KBM-7 (cell line): ENCODE measurements at regions not wholly inside any gene's neighbourhood (a gene's known extent, or its start where the extent isn't known, plus 50 kb on each side); places are given as distances from the start of the nearest gene placed in this dataset.
"Not testable (repeated sequence)": the region's sequence is repeated elsewhere in the genome, so short reads cannot be mapped to it uniquely, and the experiment has no call there.

Experiments
- DNase-seq: peaks from one replicate; pipeline ENCODE4 v3.0.0-alpha.2; 2015
- in situ Hi-C: fragments of 300-500 bp; cut with MboI; formaldehyde crosslinking; loops from 2 replicates; pipeline ENCODE4 v1.14.3; 2020; ENCODE audit warnings: low sequenced_read_pairs, low pct_unique_long_range_greater_than_20kb, mixed read lengths

- no peak for DNase-seq
- in situ Hi-C loops: no loop called here
These were observed 940.6 kb downstream of the TTLL7 start for GRCh38 chr1:83058327-83058726.

GRCh38 chr1:83055391-83056170, 943.4 kb downstream of the TTLL7 start:
- in situ Hi-C loops: no loop called here
- no peak for DNase-seq

GRCh38 chr1:83053446-83053845, 945.5 kb downstream of the TTLL7 start:
- in situ Hi-C loops: no loop called here
- no peak for DNase-seq

GRCh38 chr1:83052865-83053264, 946.1 kb downstream of the TTLL7 start:
- no peak for DNase-seq
- in situ Hi-C loops: no loop called here

- DNase-seq, in situ Hi-C loops: not testable (repeated sequence)
These were observed 947.9 kb downstream of the TTLL7 start for GRCh38 chr1:83051053-83051452.

- in situ Hi-C loops: no loop called here
- no peak for DNase-seq
These were observed 955.7 kb downstream of the TTLL7 start for GRCh38 chr1:83043244-83043643.

- DNase-seq, in situ Hi-C loops: not testable (repeated sequence)
These were observed 959.8 kb downstream of the TTLL7 start for GRCh38 chr1:83039091-83039490.

GRCh38 chr1:83034851-83035250, 964.1 kb downstream of the TTLL7 start:
- DNase-seq: no peak

GRCh38 chr1:83033682-83034081, 965.2 kb downstream of the TTLL7 start:
- DNase-seq: no peak
- in situ Hi-C loops: no loop called here

More at GRCh38 chr1:83034851-83035250, 964.1 kb downstream of the TTLL7 start:
- in situ Hi-C loops: no loop called here

GRCh38 chr1:83029916-83030315, 969.0 kb downstream of the TTLL7 start:
- in situ Hi-C loops: no loop called here
- no peak for DNase-seq

GRCh38 chr1:83029050-83029449, 969.9 kb downstream of the TTLL7 start:
- DNase-seq: no peak
- in situ Hi-C loops: no loop called here

- in situ Hi-C loops: no loop called here
These were observed 970.5 kb downstream of the TTLL7 start for GRCh38 chr1:83028467-83028866.

GRCh38 chr1:83027511-83027910, 971.4 kb downstream of the TTLL7 start:
- no peak for DNase-seq
- in situ Hi-C loops: no loop called here

More at GRCh38 chr1:83028467-83028866, 970.5 kb downstream of the TTLL7 start:
- DNase-seq: no peak

- in situ Hi-C loops: no loop called here
- DNase-seq: no peak
These were observed 972.2 kb downstream of the TTLL7 start for GRCh38 chr1:83026745-83027144.

- in situ Hi-C loops: no loop called here
- no peak for DNase-seq
These were observed 974.6 kb downstream of the TTLL7 start for GRCh38 chr1:83024251-83024767.

GRCh38 chr1:83023212-83023611, 975.7 kb downstream of the TTLL7 start:
- no peak for DNase-seq
- in situ Hi-C loops: no loop called here

GRCh38 chr1:83022206-83022605, 976.7 kb downstream of the TTLL7 start:
- DNase-seq: no peak
- in situ Hi-C loops: no loop called here

- in situ Hi-C loops: no loop called here
These were observed 981.2 kb downstream of the TTLL7 start for GRCh38 chr1:83017701-83018100.

GRCh38 chr1:83017276-83017675, 981.7 kb downstream of the TTLL7 start:
- in situ Hi-C loops: no loop called here
- DNase-seq: no peak

More at GRCh38 chr1:83017701-83018100, 981.2 kb downstream of the TTLL7 start:
- no peak for DNase-seq

- DNase-seq: no peak
- in situ Hi-C loops: no loop called here
These were observed 982.5 kb downstream of the TTLL7 start for GRCh38 chr1:83016354-83016849.

- in situ Hi-C loops: no loop called here
- DNase-seq: no peak
These were observed 983.8 kb downstream of the TTLL7 start for GRCh38 chr1:83015163-83015562.
